H9 (cell line): ENCODE measurements at regions not wholly inside any gene's neighbourhood (a gene's known extent, or its start where the extent isn't known, plus 50 kb on each side); places are given as distances from the start of the nearest gene placed in this dataset.

Experiments
- DNase-seq: peaks from one replicate; pipeline ENCODE4 v3.0.0-alpha.2; 2017
- H2AFZ ChIP-seq: one replicate; pipeline ENCODE4 v1.6.1; 2013; ENCODE audit warnings: mild to moderate bottlenecking, low read length, control low read depth, moderate library complexity
- H2AK5ac ChIP-seq: 2 replicates; pipeline ENCODE4 v1.6.1; 2013; ENCODE audit warnings: low read length, control low read depth, mixed read lengths; ENCODE audit not compliant: insufficient read length
- H2BK120ac ChIP-seq: one replicate; pipeline ENCODE4 v1.6.1; 2013; ENCODE audit warnings: low read depth, mild to moderate bottlenecking, low read length, control low read depth, inconsistent platforms; ENCODE audit not compliant: poor library complexity, severe bottlenecking
- H2BK12ac ChIP-seq: 2 replicates; pipeline ENCODE4 v1.6.1; 2013; ENCODE audit warnings: low read length, control low read depth, mixed read lengths, low read depth; ENCODE audit not compliant: insufficient read length
- H2BK15ac ChIP-seq: 2 replicates; pipeline ENCODE4 v1.6.1; 2013; ENCODE audit warnings: low read depth, low read length, control low read depth
- H2BK20ac ChIP-seq: one replicate; pipeline ENCODE4 v1.6.1; 2013; ENCODE audit warnings: low read depth, mild to moderate bottlenecking, low read length, control low read depth, inconsistent platforms; ENCODE audit not compliant: poor library complexity, severe bottlenecking
- H2BK5ac ChIP-seq: 2 replicates; pipeline ENCODE4 v1.6.1; 2013; ENCODE audit warnings: low read length, control low read depth, mixed read lengths; ENCODE audit not compliant: insufficient read length
- H3K14ac ChIP-seq: 2 replicates; pipeline ENCODE4 v1.6.1; 2013; ENCODE audit warnings: low read length, control low read depth; ENCODE audit not compliant: insufficient read depth
- H3K18ac ChIP-seq: 2 replicates; pipeline ENCODE4 v1.6.1; 2013; ENCODE audit warnings: low read depth, mild to moderate bottlenecking, mixed read lengths, low read length, control low read depth; ENCODE audit not compliant: insufficient read length
- H3K23ac ChIP-seq: 2 replicates; pipeline ENCODE4 v1.6.1; 2013; ENCODE audit warnings: low read length, control low read depth, mixed read lengths, low read depth; ENCODE audit not compliant: insufficient read length
- H3K23me2 ChIP-seq: 2 replicates; pipeline ENCODE4 v1.6.1; 2013; ENCODE audit warnings: low read depth, mild to moderate bottlenecking, mixed read lengths, low read length, control low read depth; ENCODE audit not compliant: insufficient read length, poor library complexity, severe bottlenecking
- H3K27ac ChIP-seq: 2 replicates; pipeline ENCODE4 v1.5.1; 2013; ENCODE audit warnings: low read length, control low read depth, mixed read lengths, low read depth; ENCODE audit not compliant: insufficient read length
- H3K27me3 ChIP-seq: 2 replicates; pipeline ENCODE4 v1.6.1; 2013; ENCODE audit warnings: low read length, control low read depth, inconsistent platforms; ENCODE audit not compliant: insufficient read depth
- H3K4ac ChIP-seq: 2 replicates; pipeline ENCODE4 v1.6.1; 2013; ENCODE audit warnings: low read depth, mild to moderate bottlenecking, control low read depth, inconsistent platforms, low read length, moderate library complexity
- H3K4me1 ChIP-seq: 2 replicates; pipeline ENCODE4 v1.6.1; 2013; ENCODE audit warnings: low read length, control low read depth, inconsistent platforms; ENCODE audit not compliant: insufficient read depth
- H3K4me2 ChIP-seq: 2 replicates; pipeline ENCODE4 v1.6.1; 2013; ENCODE audit warnings: low read length, control low read depth, mixed read lengths; ENCODE audit not compliant: insufficient read length, insufficient read depth
- H3K56ac ChIP-seq: 2 replicates; pipeline ENCODE4 v1.6.1; 2013; ENCODE audit warnings: low read depth, mild to moderate bottlenecking, mixed read lengths, low read length, control low read depth; ENCODE audit not compliant: insufficient read length
- H3K79me1 ChIP-seq: 2 replicates; pipeline ENCODE4 v1.6.1; 2013; ENCODE audit warnings: low read depth, mild to moderate bottlenecking, moderate library complexity, low read length, control low read depth, inconsistent platforms; ENCODE audit not compliant: insufficient read depth, poor library complexity, severe bottlenecking
- H3K79me2 ChIP-seq: 2 replicates; pipeline ENCODE4 v1.6.1; 2013; ENCODE audit warnings: low read length, control low read depth, inconsistent platforms; ENCODE audit not compliant: insufficient read depth
- H3K9ac ChIP-seq: 2 replicates; pipeline ENCODE4 v1.6.1; 2013; ENCODE audit warnings: low read length, control low read depth, mixed read lengths; ENCODE audit not compliant: insufficient read length; ENCODE audit errors: extremely low read depth
- H3K9me3 ChIP-seq: one replicate; pipeline ENCODE4 v1.6.1; 2013; ENCODE audit warnings: low read depth, low read length, inconsistent platforms; ENCODE audit not compliant: control insufficient read depth
- H3T11ph ChIP-seq: one replicate; pipeline ENCODE4 v1.6.1; 2013; ENCODE audit warnings: mild to moderate bottlenecking, low read length, control low read depth, inconsistent platforms
- H4K20me1 ChIP-seq: one replicate; pipeline ENCODE4 v1.6.1; 2013; ENCODE audit not compliant: control insufficient read depth, insufficient read length, insufficient read depth
- H4K5ac ChIP-seq: 2 replicates; pipeline ENCODE4 v1.6.1; 2013; ENCODE audit warnings: low read depth, mild to moderate bottlenecking, mixed read lengths, low read length, control low read depth; ENCODE audit not compliant: insufficient read length
- H4K8ac ChIP-seq: replicated peaks from 2 replicates; pipeline ENCODE4 v1.6.1; 2013; ENCODE audit warnings: low read length, control low read depth, mixed read lengths, low read depth; ENCODE audit not compliant: insufficient read length
- H4K91ac ChIP-seq: 2 replicates; pipeline ENCODE4 v1.6.1; 2013; ENCODE audit warnings: low read depth, mild to moderate bottlenecking, moderate library complexity, mixed read lengths, low read length, control low read depth; ENCODE audit not compliant: insufficient read length
- H3K27ac Mint-ChIP-seq, 3 experiments: 2 replicates in 2 of 3; 3 replicates in 1 of 3; pipeline ENCODE4 v1.8.0; 2020 to 2021; ENCODE audit warnings: mixed read lengths in 3 of 3, mild to moderate bottlenecking in 1 of 3, moderate library complexity in 1 of 3
- H3K27me3 Mint-ChIP-seq: 2 replicates; pipeline ENCODE4 v1.8.0; 2021; ENCODE audit warnings: low read depth, mild to moderate bottlenecking, moderate library complexity, mixed read lengths
- H3K36me3 Mint-ChIP-seq, 3 experiments: 2 replicates in 2 of 3; 3 replicates in 1 of 3; pipeline ENCODE4 v1.8.0; 2020 to 2021; ENCODE audit warnings: low read depth in 3 of 3, mixed read lengths in 3 of 3; ENCODE audit not compliant: insufficient read depth in 1 of 3
- H3K4me1 Mint-ChIP-seq, 2 experiments: 2 replicates each; pipeline ENCODE4 v1.8.0; 2020; ENCODE audit warnings: mixed read lengths in 2 of 2
- H3K4me3 Mint-ChIP-seq, 2 experiments: 2 replicates in 1 of 2; 3 replicates in 1 of 2; pipeline ENCODE4 v1.8.0; 2020 to 2021; ENCODE audit warnings: mild to moderate bottlenecking in 2 of 2, mixed read lengths in 2 of 2, moderate library complexity in 1 of 2
- H3K9me3 Mint-ChIP-seq, 2 experiments: 2 replicates in 1 of 2; 3 replicates in 1 of 2; pipeline ENCODE4 v1.8.0; 2020; ENCODE audit warnings: mild to moderate bottlenecking in 2 of 2, mixed read lengths in 2 of 2, moderate library complexity in 1 of 2
- WGBS: extraction: QIAGEN DNeasy Blood & Tissue Kit; methylation state at CpG from one replicate; pipeline ENCODE4 v1.1.7; 2013; ENCODE audit warnings: missing lambda C conversion rate, low lambda C conversion rate, mixed read lengths; ENCODE audit not compliant: insufficient read length; ENCODE audit errors: extremely low coverage; 5-methylcytosine and 5-hydroxymethylcytosine counted together
- TF ChIP-seq, protein P1 (sequence below): fragments of 200-600 bp; sonication (generic); conservative IDR thresholded peaks from 3 replicates; pipeline ENCODE4 v1.8.0; 2021; ENCODE audit warnings: antibody characterized with exemption, mild to moderate bottlenecking

GRCh38 chr10:120982507-120982906 lies 131.3 kb downstream of the WDR11 start:
- Mint-ChIP-seq H3K4me1 (peaks cover 40 to 43% of the 10 kb centered on the region in 2 experiments), H3K27ac (0 out of 7 replicates have a peak overlapping the region, but pooled peaks of 1 of the 3 experiments have one; percentile 11), H3K4me3 (no peak overlapping the region), H3K36me3 (peaks cover 4 to 25% (median 8%) of the 10 kb centered on the region in 3 experiments; a peak in 6 of 7 replicates), H3K9me3 (peaks cover 18 to 22% of the 10 kb centered on the region in 2 experiments), H3K27me3 (peaks cover 46% of the 10 kb centered on the region)
- no peak overlapping the region for H4K91ac ChIP-seq
- H3K56ac ChIP-seq, result no peak overlapping the region
- no peak overlapping the region for H3K18ac ChIP-seq
- no peak overlapping the region for H2BK15ac ChIP-seq
- no peak overlapping the region for H3K14ac ChIP-seq
- H3K9me3 ChIP-seq, result peaks cover 10% of the 10 kb centered on the region
- H3T11ph ChIP-seq, result no peak overlapping the region
- H2AK5ac ChIP-seq, result no peak overlapping the region
- no CpG with 5 or more reads among the region's 3 CpGs for WGBS
- no peak overlapping the region for H4K8ac ChIP-seq
- no peak overlapping the region for H3K27ac ChIP-seq
- peaks cover 6% of the 10 kb centered on the region; the same call in 1 of the 2 replicates for H3K27me3 ChIP-seq
- no peaks in the 10 kb centered on the region for H3K79me1 ChIP-seq
- H3K79me2 ChIP-seq, result no peaks in the 10 kb centered on the region
- peaks cover 9% of the 10 kb centered on the region for H3K23me2 ChIP-seq
- no peak overlapping the region for H4K5ac ChIP-seq
- no peak overlapping the region for H2BK120ac ChIP-seq
- no peak overlapping the region for H2BK5ac ChIP-seq
- no peak overlapping the region for H3K23ac ChIP-seq
- peaks cover 9% of the 10 kb centered on the region for H3K4me1 ChIP-seq
- H2AFZ ChIP-seq, result no peak overlapping the region
- H3K9ac ChIP-seq, result no peak overlapping the region
- no peak overlapping the region for H2BK20ac ChIP-seq
- H3K4me2 ChIP-seq, result no peak overlapping the region
- no peaks in the 10 kb centered on the region for H4K20me1 ChIP-seq
- TF ChIP-seq, protein P1, sequence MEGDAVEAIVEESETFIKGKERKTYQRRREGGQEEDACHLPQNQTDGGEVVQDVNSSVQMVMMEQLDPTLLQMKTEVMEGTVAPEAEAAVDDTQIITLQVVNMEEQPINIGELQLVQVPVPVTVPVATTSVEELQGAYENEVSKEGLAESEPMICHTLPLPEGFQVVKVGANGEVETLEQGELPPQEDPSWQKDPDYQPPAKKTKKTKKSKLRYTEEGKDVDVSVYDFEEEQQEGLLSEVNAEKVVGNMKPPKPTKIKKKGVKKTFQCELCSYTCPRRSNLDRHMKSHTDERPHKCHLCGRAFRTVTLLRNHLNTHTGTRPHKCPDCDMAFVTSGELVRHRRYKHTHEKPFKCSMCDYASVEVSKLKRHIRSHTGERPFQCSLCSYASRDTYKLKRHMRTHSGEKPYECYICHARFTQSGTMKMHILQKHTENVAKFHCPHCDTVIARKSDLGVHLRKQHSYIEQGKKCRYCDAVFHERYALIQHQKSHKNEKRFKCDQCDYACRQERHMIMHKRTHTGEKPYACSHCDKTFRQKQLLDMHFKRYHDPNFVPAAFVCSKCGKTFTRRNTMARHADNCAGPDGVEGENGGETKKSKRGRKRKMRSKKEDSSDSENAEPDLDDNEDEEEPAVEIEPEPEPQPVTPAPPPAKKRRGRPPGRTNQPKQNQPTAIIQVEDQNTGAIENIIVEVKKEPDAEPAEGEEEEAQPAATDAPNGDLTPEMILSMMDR, result no peak
- no peak overlapping the region for H3K4ac ChIP-seq
- no peak overlapping the region for H2BK12ac ChIP-seq
- no peak for DNase-seq
